Progenitor cell of endocrine pancreas (in vitro differentiated cells): ENCODE measurements at regions not wholly inside any gene's neighbourhood (a gene's known extent, or its start where the extent isn't known, plus 50 kb on each side); places are given as distances from the start of the nearest gene placed in this dataset.

Source experiments
- DNase-seq: peaks from one replicate; pipeline ENCODE4 v3.0.0; 2021; ENCODE audit warnings: low spot score; ENCODE audit not compliant: unreplicated experiment
- H3K27ac Mint-ChIP-seq: 2 replicates; pipeline ENCODE4 v1.8.0; 2021; ENCODE audit warnings: mild to moderate bottlenecking, moderate library complexity, mixed read lengths
- H3K27me3 Mint-ChIP-seq: 2 replicates; pipeline ENCODE4 v1.8.0; 2021; ENCODE audit warnings: mixed read lengths
- H3K36me3 Mint-ChIP-seq: 2 replicates; pipeline ENCODE4 v1.8.0; 2022; ENCODE audit warnings: mixed read lengths; ENCODE audit not compliant: insufficient read depth
- H3K4me1 Mint-ChIP-seq: 2 replicates; pipeline ENCODE4 v1.8.0; 2021; ENCODE audit warnings: low read depth, mixed read lengths
- H3K4me3 Mint-ChIP-seq: 2 replicates; pipeline ENCODE4 v1.8.0; 2021; ENCODE audit warnings: low read depth, mild to moderate bottlenecking, moderate library complexity, mixed read lengths
- H3K9me3 Mint-ChIP-seq: 2 replicates; pipeline ENCODE4 v1.8.0; 2021; ENCODE audit warnings: low read depth, mixed read lengths
- CTCF ChIP-seq: fragments of 200-600 bp; sonication (generic); IDR thresholded peaks from one replicate; pipeline ENCODE4 v1.5.0; 2021; ENCODE audit warnings: antibody characterized with exemption, mild to moderate bottlenecking; ENCODE audit not compliant: unreplicated experiment

GRCh38 chr1:195327361-195327760 lies 1280.9 kb downstream of the KCNT2 start:
- Mint-ChIP-seq H3K4me1 (peaks cover 2% of the 10 kb centered on the region), H3K27ac (no peak overlapping the region), H3K4me3 (no peak overlapping the region), H3K9me3 (no peaks in the 10 kb centered on the region), H3K27me3 (no peaks in the 10 kb centered on the region), H3K36me3 (no peaks in the 10 kb centered on the region)
- TF ChIP-seq CTCF, result no peak
- no peak for DNase-seq

GRCh38 chr1:195326325-195326724 lies 1281.9 kb downstream of the KCNT2 start:
- TF ChIP-seq CTCF, result no peak
- Mint-ChIP-seq H3K36me3 (no peaks in the 10 kb centered on the region), H3K27ac (no peak overlapping the region), H3K27me3 (no peaks in the 10 kb centered on the region), H3K9me3 (no peaks in the 10 kb centered on the region), H3K4me1 (peaks cover 2% of the 10 kb centered on the region), H3K4me3 (no peak overlapping the region)
- DNase-seq, result no peak

GRCh38 chr1:195325181-195325580 lies 1283.1 kb downstream of the KCNT2 start:
- no peaks in the 10 kb centered on the region for H3K36me3 Mint-ChIP-seq
- H3K4me3 Mint-ChIP-seq, result no peak overlapping the region
- no peaks in the 10 kb centered on the region for H3K9me3 Mint-ChIP-seq
- H3K27ac Mint-ChIP-seq, result no peak overlapping the region
- H3K4me1 Mint-ChIP-seq, result peaks cover 2% of the 10 kb centered on the region
- H3K27me3 Mint-ChIP-seq, result no peaks in the 10 kb centered on the region
- DNase-seq, result no peak
- no peak for TF ChIP-seq CTCF

- no peak for DNase-seq
- Mint-ChIP-seq H3K27ac (no peak overlapping the region), H3K4me1 (no peaks in the 10 kb centered on the region), H3K9me3 (no peaks in the 10 kb centered on the region), H3K36me3 (no peaks in the 10 kb centered on the region), H3K27me3 (no peaks in the 10 kb centered on the region), H3K4me3 (no peak overlapping the region)
- TF ChIP-seq CTCF, result no peak
Measured at GRCh38 chr1:195306281-195306680, 1302.0 kb downstream of the KCNT2 start.

GRCh38 chr1:195294911-195295310 lies 1313.3 kb downstream of the KCNT2 start:
- Mint-ChIP-seq H3K9me3 (no peaks in the 10 kb centered on the region), H3K4me1 (no peaks in the 10 kb centered on the region), H3K27ac (peak overlapping the region; percentile 24), H3K36me3 (no peaks in the 10 kb centered on the region), H3K27me3 (no peaks in the 10 kb centered on the region), H3K4me3 (no peak overlapping the region)
- no peak for DNase-seq
- TF ChIP-seq CTCF, result no peak
